ENCODE measurements at regions not wholly inside any gene's neighbourhood (a gene's known extent, or its start where the extent isn't known, plus 50 kb on each side); places are given as distances from the start of the nearest gene placed in this dataset.

- no peak for DNase-seq
- ATAC-seq: no peak
Measured at GRCh38 chr4:108272561-108272960, 103.8 kb upstream of the LEF1 start.

- ATAC-seq: no peak
- DNase-seq: no peak
Measured at GRCh38 chr4:108272046-108272445, 103.3 kb upstream of the LEF1 start.

- no peak for DNase-seq
Measured at GRCh38 chr4:108270466-108271450, 102.0 kb upstream of the LEF1 start.

GRCh38 chr4:108264693-108265092, 96.0 kb upstream of the LEF1 start:
- ATAC-seq (no peak), DNase-seq (no peak)

More at GRCh38 chr4:108270466-108271450, 102.0 kb upstream of the LEF1 start:
- ATAC-seq: no peak

- no peak for DNase-seq
- ATAC-seq: no peak
Measured at GRCh38 chr4:108263057-108263456, 94.3 kb upstream of the LEF1 start.

- DNase-seq: no peak
- ATAC-seq: no peak
Measured at GRCh38 chr4:108261026-108261425, 92.3 kb upstream of the LEF1 start.

- DNase-seq (no peak), ATAC-seq (no peak)
Measured at GRCh38 chr4:108256538-108256937, 87.8 kb upstream of the LEF1 start.

- ATAC-seq (no peak), DNase-seq (no peak)
Measured at GRCh38 chr4:108255203-108255747, 86.5 kb upstream of the LEF1 start.

- DNase-seq: no peak
- no peak for ATAC-seq
Measured at GRCh38 chr4:108249397-108249796, 80.7 kb upstream of the LEF1 start.

GRCh38 chr4:108247387-108248049, 78.8 kb upstream of the LEF1 start:
- DNase-seq (no peak), ATAC-seq (no peak)

GRCh38 chr4:108244606-108245005, 75.9 kb upstream of the LEF1 start:
- ATAC-seq (no peak), DNase-seq (no peak)

- ATAC-seq (no peak), DNase-seq (no peak)
Measured at GRCh38 chr4:108240366-108240765, 71.6 kb upstream of the LEF1 start.

- ATAC-seq: no peak
- no peak for DNase-seq
Measured at GRCh38 chr4:108237693-108238092, 69.0 kb upstream of the LEF1 start.

- no peak for DNase-seq
- no peak for ATAC-seq
Measured at GRCh38 chr4:108236264-108236663, 67.5 kb upstream of the LEF1 start.

- DNase-seq (no peak), ATAC-seq (no peak)
Measured at GRCh38 chr4:108227923-108228322, 59.2 kb upstream of the LEF1 start.

GRCh38 chr4:108224611-108225053, 55.9 kb upstream of the LEF1 start:
- no peak for DNase-seq
- no peak for ATAC-seq

- DNase-seq (no peak), ATAC-seq (no peak)
Measured at GRCh38 chr4:108223313-108223712, 54.6 kb upstream of the LEF1 start.

- peak; percentile 79 for ATAC-seq
- no peak for DNase-seq
Measured at GRCh38 chr4:108219998-108220397, 51.3 kb upstream of the LEF1 start.

Measured in stimulated activated naive CD8-positive, alpha-beta T cell treated with anti-CD3 and anti-CD28 coated beads, Interleukin-15, Interleukin-2, amounts not matched to agents 100 U/mL and 50 U/mL, for 24 hours (primary cell).